PC-9 (cell line): ENCODE measurements at regions not wholly inside any gene's neighbourhood (a gene's known extent, or its start where the extent isn't known, plus 50 kb on each side); places are given as distances from the start of the nearest gene placed in this dataset.

Experiments used
- EZH2 ChIP-seq: fragments of 200-600 bp; sonication (generic); IDR thresholded peaks from 2 replicates; pipeline ENCODE4 v1.8.0; 2017; ENCODE audit warnings: antibody characterized with exemption, low read depth
- TF ChIP-seq, protein P1 (sequence below): fragments of 200-600 bp; sonication (generic); conservative IDR thresholded peaks from 2 replicates; pipeline ENCODE4 v1.6.1; 2017; ENCODE audit warnings: mixed run types, antibody characterized with exemption, mild to moderate bottlenecking, moderate library complexity

DNA sequence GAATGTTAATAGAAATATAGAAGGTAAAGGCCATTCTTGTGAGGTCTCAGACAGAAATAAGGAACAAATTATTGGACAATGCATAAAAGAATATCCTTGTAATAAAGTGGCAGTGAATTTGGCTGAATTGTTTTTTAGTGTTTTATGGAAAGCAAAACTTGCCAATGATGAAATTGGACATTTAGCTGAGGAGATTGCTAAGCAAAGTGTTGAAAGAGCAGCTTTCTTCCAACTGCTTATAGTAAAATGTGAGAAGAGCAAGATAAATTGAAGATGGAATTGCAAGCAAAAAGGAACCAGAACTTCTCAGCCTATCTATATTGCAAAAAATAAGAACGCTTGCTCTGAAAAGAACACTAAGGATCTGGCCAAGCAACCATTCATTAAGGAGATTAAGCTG is 245.7 kb downstream of the MREG start:
- TF ChIP-seq, protein P1, sequence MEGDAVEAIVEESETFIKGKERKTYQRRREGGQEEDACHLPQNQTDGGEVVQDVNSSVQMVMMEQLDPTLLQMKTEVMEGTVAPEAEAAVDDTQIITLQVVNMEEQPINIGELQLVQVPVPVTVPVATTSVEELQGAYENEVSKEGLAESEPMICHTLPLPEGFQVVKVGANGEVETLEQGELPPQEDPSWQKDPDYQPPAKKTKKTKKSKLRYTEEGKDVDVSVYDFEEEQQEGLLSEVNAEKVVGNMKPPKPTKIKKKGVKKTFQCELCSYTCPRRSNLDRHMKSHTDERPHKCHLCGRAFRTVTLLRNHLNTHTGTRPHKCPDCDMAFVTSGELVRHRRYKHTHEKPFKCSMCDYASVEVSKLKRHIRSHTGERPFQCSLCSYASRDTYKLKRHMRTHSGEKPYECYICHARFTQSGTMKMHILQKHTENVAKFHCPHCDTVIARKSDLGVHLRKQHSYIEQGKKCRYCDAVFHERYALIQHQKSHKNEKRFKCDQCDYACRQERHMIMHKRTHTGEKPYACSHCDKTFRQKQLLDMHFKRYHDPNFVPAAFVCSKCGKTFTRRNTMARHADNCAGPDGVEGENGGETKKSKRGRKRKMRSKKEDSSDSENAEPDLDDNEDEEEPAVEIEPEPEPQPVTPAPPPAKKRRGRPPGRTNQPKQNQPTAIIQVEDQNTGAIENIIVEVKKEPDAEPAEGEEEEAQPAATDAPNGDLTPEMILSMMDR = no peak
- TF ChIP-seq EZH2 = no peak
